A673 (cell line): ENCODE measurements at regions not wholly inside any gene's neighbourhood (a gene's known extent, or its start where the extent isn't known, plus 50 kb on each side); places are given as distances from the start of the nearest gene placed in this dataset.

Experiments
- CTCF ChIP-seq: fragments of 300-800, 200-600 bp; sonication (generic); conservative IDR thresholded peaks from 2 replicates; pipeline ENCODE4 v1.5.1; 2017; ENCODE audit warnings: low read depth, mild to moderate bottlenecking, antibody characterized with exemption, low read length, moderate library complexity, mixed read lengths
- EZH2 ChIP-seq: fragments of 200-600 bp; sonication (generic); IDR thresholded peaks from 2 replicates; pipeline ENCODE4 v1.6.1; 2017; ENCODE audit warnings: borderline replicate concordance, low read depth, mild to moderate bottlenecking, mixed read lengths, antibody characterized with exemption, low read length; ENCODE audit not compliant: poor library complexity, severe bottlenecking

GRCh38 chr6:112956696-112957535 is 609.8 kb downstream of the RFPL4B start:
- TF ChIP-seq CTCF (no peak), EZH2 (no peak)
